Thyroid gland (tissue), 4 donors: ENCODE measurements at regions not wholly inside any gene's neighbourhood (a gene's known extent, or its start where the extent isn't known, plus 50 kb on each side); places are given as distances from the start of the nearest gene placed in this dataset.

ENCODE experiments used
- DNase-seq, 2 donors: peaks; one replicate each; pipeline ENCODE4 v3.0.0-alpha.2; 2019
- H3K27ac ChIP-seq, 3 donors: fragments of 200-600 bp; sonication (generic); 1 replicate in 2 of 3; 2 replicates in 1 of 3; pipeline ENCODE4 v1.5.1; 2016 to 2019; ENCODE audit warnings: mild to moderate bottlenecking in 1 of 3, moderate library complexity in 1 of 3
- H3K27me3 ChIP-seq: fragments of 200-600 bp; sonication (generic); one replicate; pipeline ENCODE4 v1.5.1; 2019
- H3K36me3 ChIP-seq, 2 donors: fragments of 200-600 bp; sonication (generic); one replicate each; pipeline ENCODE4 v1.5.1; 2016 to 2019
- H3K4me1 ChIP-seq, 2 donors: fragments of 200-600 bp; sonication (generic); one replicate each; pipeline ENCODE4 v1.5.1; 2017 to 2019
- H3K4me3 ChIP-seq, 3 donors: fragments of 200-600 bp; sonication (generic); replicated peaks in 1 of 3; 1 replicate in 2 of 3; 2 replicates in 1 of 3; pipeline ENCODE4 v1.5.1; 2016; ENCODE audit warnings: mild to moderate bottlenecking in 1 of 3
- H3K9me3 ChIP-seq: fragments of 200-600 bp; sonication (generic); one replicate; pipeline ENCODE4 v1.5.1; 2017
- POLR2A ChIP-seq, 2 donors: fragments of 450-650 bp; IDR thresholded peaks; one replicate each; pipeline ENCODE4 v1.6.1; 2017; ENCODE audit warnings: antibody characterized with exemption in 2 of 2, mild to moderate bottlenecking in 2 of 2, moderate library complexity in 1 of 2
- WGBS, 2 donors: methylation state at CpG; one replicate each; pipeline ENCODE4 v1.1.5; 2017; 5-methylcytosine and 5-hydroxymethylcytosine counted together
- intact Hi-C: fragments of 100-400 bp; cut with DNase I; formaldehyde crosslinking; loops from one replicate; pipeline ENCODE4 v1.15.1; 2023
- TF ChIP-seq, protein P1 (sequence below), 6 experiments: fragments of 200-600 bp in 3 of 6; fragments of 450-650 bp in 3 of 6; sonication (generic) in 3 of 6; IDR thresholded peaks; one replicate each; pipeline ENCODE4 v1.5.1; 2016 to 2019; ENCODE audit warnings: antibody characterized with exemption in 6 of 6, mild to moderate bottlenecking in 2 of 6, inconsistent platforms in 1 of 6, moderate library complexity in 1 of 6

- 79 to 81% methylated on average over 3 of the region's 3 CpGs for WGBS, 2 donors
- intact Hi-C loops, result no loop called here
These were observed 112.3 kb downstream of the RAB11FIP2 start for GRCh38 chr10:117934477-117934876.

GRCh38 chr10:117936141-117936540 is 110.6 kb downstream of the RAB11FIP2 start:
- WGBS, 2 donors, result 49% methylated on average over 9 of the region's 9 CpGs
- no peak for TF ChIP-seq POLR2A (IDR thresholded peaks at IDR 0.05)
- TF ChIP-seq, protein P1, sequence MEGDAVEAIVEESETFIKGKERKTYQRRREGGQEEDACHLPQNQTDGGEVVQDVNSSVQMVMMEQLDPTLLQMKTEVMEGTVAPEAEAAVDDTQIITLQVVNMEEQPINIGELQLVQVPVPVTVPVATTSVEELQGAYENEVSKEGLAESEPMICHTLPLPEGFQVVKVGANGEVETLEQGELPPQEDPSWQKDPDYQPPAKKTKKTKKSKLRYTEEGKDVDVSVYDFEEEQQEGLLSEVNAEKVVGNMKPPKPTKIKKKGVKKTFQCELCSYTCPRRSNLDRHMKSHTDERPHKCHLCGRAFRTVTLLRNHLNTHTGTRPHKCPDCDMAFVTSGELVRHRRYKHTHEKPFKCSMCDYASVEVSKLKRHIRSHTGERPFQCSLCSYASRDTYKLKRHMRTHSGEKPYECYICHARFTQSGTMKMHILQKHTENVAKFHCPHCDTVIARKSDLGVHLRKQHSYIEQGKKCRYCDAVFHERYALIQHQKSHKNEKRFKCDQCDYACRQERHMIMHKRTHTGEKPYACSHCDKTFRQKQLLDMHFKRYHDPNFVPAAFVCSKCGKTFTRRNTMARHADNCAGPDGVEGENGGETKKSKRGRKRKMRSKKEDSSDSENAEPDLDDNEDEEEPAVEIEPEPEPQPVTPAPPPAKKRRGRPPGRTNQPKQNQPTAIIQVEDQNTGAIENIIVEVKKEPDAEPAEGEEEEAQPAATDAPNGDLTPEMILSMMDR (IDR thresholded peaks at IDR 0.05), result no peak
- peak; percentile 3 to 28 for DNase-seq
- no peak overlapping the region for H3K4me3 ChIP-seq
- intact Hi-C loops, result no loop called here
- H3K27me3 ChIP-seq, result no peaks in the 10 kb centered on the region
- H3K4me1 ChIP-seq, result no peaks in the 10 kb centered on the region
- no peaks in the 10 kb centered on the region for H3K9me3 ChIP-seq
- H3K36me3 ChIP-seq, result no peaks in the 10 kb centered on the region
- no peak overlapping the region for H3K27ac ChIP-seq

More at GRCh38 chr10:117934477-117934876, 112.3 kb downstream of the RAB11FIP2 start:
- H3K27ac ChIP-seq, result no peak overlapping the region
- no peaks in the 10 kb centered on the region for H3K9me3 ChIP-seq
- H3K4me1 ChIP-seq, result no peaks in the 10 kb centered on the region
- no peaks in the 10 kb centered on the region for H3K36me3 ChIP-seq
- no peaks in the 10 kb centered on the region for H3K27me3 ChIP-seq
- no peak overlapping the region for H3K4me3 ChIP-seq
- no peak for DNase-seq
- TF ChIP-seq, protein P1 (IDR thresholded peaks at IDR 0.05), result no peak

GRCh38 chr10:117936566-117936965 is 110.2 kb downstream of the RAB11FIP2 start:
- TF ChIP-seq, protein P1 (IDR thresholded peaks at IDR 0.05), result no peak
- no peak for TF ChIP-seq POLR2A (IDR thresholded peaks at IDR 0.05)
- WGBS, 2 donors, result 87 to 89% methylated on average over 4 of the region's 4 CpGs

GRCh38 chr10:117936976-117937375 is 109.8 kb downstream of the RAB11FIP2 start:
- 90% methylated on average over 3 of the region's 3 CpGs for WGBS, 2 donors
- Histone ChIP-seq H3K4me1 (no peaks in the 10 kb centered on the region), H3K9me3 (no peaks in the 10 kb centered on the region), H3K27ac (no peak overlapping the region), H3K36me3 (no peaks in the 10 kb centered on the region), H3K4me3 (no peak overlapping the region), H3K27me3 (no peaks in the 10 kb centered on the region)
- intact Hi-C loops, result no loop called here
- no peak for TF ChIP-seq POLR2A (IDR thresholded peaks at IDR 0.05)
- TF ChIP-seq, protein P1 (IDR thresholded peaks at IDR 0.05), result no peak
- DNase-seq, result no peak

More at GRCh38 chr10:117936566-117936965, 110.2 kb downstream of the RAB11FIP2 start:
- Histone ChIP-seq H3K4me3 (no peak overlapping the region), H3K4me1 (no peaks in the 10 kb centered on the region), H3K27ac (no peak overlapping the region), H3K9me3 (no peaks in the 10 kb centered on the region), H3K36me3 (no peaks in the 10 kb centered on the region), H3K27me3 (no peaks in the 10 kb centered on the region)
- intact Hi-C loops, result no loop called here
- DNase-seq, result no peak

DNA sequence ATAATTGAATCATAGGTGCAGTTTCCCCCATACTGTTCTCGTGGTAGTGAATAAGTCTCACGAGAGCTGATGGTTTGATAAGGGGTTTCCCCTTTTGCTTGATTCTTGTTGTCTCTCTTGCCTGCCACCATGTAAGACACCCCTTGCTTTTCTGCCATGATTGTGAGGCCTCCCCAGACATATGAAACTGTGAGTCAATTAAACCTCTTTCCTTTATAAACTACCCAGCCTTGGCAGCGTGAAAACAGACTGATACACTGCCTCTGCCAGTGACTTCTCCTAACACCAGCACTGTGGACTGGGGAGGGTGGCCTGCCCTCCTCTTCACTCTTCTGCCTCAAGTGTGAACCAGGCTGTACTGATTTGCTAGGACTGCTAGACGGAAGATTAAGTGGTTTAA is 108.6 kb downstream of the RAB11FIP2 start:
- WGBS, 2 donors, result 66 to 73% methylated on average over 4 of the region's 4 CpGs
- DNase-seq, result no peak
- Histone ChIP-seq H3K9me3 (no peaks in the 10 kb centered on the region), H3K27ac (no peak overlapping the region), H3K4me3 (no peak overlapping the region), H3K36me3 (no peaks in the 10 kb centered on the region), H3K27me3 (no peaks in the 10 kb centered on the region), H3K4me1 (no peaks in the 10 kb centered on the region)
- intact Hi-C loops, result no loop called here
- no peak for TF ChIP-seq POLR2A (IDR thresholded peaks at IDR 0.05)

DNA sequence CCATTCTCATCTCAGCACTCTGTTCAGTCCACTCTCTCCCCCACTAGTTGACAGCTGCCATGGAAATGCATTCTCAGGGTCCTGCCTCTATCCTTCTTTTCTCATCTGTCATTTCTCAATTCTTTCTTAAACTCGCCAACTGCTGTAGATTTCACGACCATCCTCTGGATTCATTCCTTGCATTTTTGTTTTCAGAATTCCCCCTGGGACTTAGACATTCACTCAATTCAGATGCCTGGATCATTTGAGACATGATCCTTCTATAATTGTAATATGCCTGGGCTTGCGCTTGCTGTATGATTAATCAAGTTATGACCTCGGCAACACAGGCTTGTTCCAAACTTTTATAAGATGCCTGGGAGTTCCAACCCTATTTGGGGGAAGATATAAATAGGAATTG is 104.5 kb downstream of the RAB11FIP2 start:
- intact Hi-C loops, result no loop called here
- H3K27me3 ChIP-seq, result no peaks in the 10 kb centered on the region
- no peaks in the 10 kb centered on the region for H3K9me3 ChIP-seq
- no peak overlapping the region for H3K4me3 ChIP-seq
- DNase-seq, result no peak
- no peaks in the 10 kb centered on the region for H3K4me1 ChIP-seq
- 69 to 76% methylated on average over 4 of the region's 4 CpGs for WGBS, 2 donors
- TF ChIP-seq, protein P1 (IDR thresholded peaks at IDR 0.05), result no peak
- TF ChIP-seq POLR2A (IDR thresholded peaks at IDR 0.05), result no peak
- H3K27ac ChIP-seq, result no peak overlapping the region
- no peaks in the 10 kb centered on the region for H3K36me3 ChIP-seq
